ENCODE measurements at regions not wholly inside any gene's neighbourhood (a gene's known extent, or its start where the extent isn't known, plus 50 kb on each side); places are given as distances from the start of the nearest gene placed in this dataset.

DNA sequence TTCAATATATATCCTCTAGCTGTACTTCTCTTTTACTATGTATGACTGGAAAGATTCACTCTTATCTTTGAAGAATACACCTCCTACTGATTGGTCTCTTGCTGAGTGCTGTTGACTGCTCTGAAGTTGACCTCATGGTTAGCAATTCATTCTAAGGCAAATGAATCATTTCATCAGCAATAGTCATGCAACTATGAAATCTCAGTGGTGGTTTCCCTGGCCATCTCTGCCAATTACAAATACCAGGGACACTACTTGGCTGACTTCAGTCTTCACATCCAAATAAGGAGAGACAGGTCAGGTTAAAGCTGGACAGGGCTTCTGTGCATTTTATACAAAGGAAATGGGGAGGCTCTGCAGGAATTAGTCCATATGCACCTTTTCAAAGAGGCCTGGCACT is 333.5 kb upstream of the ACTBL2 start:
- TF ChIP-seq SUZ12 (IDR thresholded peaks at IDR 0.05) (no peak), TARDBP (IDR thresholded peaks at IDR 0.05) (no peak), CTBP1 (IDR thresholded peaks at IDR 0.05; ENCODE audit: borderline replicate concordance) (no peak), LEF1 (IDR thresholded peaks at IDR 0.05; ENCODE audit: borderline replicate concordance) (no peak), FOXM1 (IDR thresholded peaks at IDR 0.05; ENCODE audit: borderline replicate concordance) (no peak), HDGF (IDR thresholded peaks at IDR 0.05; ENCODE audit: borderline replicate concordance) (no peak)
